Activated CD4-positive, alpha-beta T cell treated with anti-CD3 and anti-CD28 coated beads for 24 hours (primary cell): ENCODE measurements at regions not wholly inside any gene's neighbourhood (a gene's known extent, or its start where the extent isn't known, plus 50 kb on each side); places are given as distances from the start of the nearest gene placed in this dataset.

ENCODE experiments used
- DNase-seq, 2 donors: peaks; one replicate each; pipeline ENCODE4 v3.0.0-alpha.2; 2020; ENCODE audit warnings: low read depth in 2 of 2

DNA sequence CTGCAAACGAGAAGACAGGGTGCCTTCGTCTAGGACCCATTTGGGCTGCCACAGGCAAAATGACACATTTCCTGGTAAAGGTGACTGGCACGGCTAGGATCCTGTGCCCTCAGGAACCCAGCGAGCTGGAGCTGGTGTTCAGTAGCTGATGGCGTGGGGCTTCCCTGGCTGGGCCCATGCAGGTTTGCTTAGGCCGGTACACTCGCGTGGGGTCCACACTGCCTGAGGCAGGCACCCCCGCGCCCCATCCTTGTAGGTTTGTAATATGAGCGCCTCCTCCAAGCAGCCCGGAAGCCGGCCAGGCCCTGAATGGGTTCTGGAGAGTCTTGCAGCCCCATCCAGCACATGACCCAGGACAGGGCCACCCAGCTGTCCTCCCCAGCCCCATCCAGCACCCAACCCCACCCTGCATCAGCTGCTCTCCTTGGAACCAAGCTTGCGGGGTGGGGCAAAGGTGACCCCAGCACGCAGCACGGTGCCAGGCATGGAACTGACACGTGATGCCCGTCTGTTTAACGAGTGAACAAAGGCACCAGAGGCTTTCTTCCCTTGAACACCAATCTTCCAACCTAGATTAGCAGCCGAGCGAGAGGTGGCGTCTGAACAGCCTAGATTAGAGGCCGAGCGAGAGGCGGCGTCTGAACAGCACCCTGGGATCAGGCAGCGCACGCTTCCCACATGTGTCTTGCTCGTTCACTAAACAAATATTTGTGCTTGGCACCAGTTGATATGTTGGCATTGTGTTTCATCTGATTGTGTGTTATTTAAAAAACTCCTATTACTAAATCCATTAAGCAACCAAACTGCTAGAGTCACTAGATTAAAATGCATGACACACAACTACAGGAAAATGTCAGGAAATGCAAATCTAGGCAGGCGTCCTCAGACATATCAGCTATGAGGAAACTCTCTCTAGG, 112.1 kb downstream of the DLL1 start:
- no peak for DNase-seq

DNA sequence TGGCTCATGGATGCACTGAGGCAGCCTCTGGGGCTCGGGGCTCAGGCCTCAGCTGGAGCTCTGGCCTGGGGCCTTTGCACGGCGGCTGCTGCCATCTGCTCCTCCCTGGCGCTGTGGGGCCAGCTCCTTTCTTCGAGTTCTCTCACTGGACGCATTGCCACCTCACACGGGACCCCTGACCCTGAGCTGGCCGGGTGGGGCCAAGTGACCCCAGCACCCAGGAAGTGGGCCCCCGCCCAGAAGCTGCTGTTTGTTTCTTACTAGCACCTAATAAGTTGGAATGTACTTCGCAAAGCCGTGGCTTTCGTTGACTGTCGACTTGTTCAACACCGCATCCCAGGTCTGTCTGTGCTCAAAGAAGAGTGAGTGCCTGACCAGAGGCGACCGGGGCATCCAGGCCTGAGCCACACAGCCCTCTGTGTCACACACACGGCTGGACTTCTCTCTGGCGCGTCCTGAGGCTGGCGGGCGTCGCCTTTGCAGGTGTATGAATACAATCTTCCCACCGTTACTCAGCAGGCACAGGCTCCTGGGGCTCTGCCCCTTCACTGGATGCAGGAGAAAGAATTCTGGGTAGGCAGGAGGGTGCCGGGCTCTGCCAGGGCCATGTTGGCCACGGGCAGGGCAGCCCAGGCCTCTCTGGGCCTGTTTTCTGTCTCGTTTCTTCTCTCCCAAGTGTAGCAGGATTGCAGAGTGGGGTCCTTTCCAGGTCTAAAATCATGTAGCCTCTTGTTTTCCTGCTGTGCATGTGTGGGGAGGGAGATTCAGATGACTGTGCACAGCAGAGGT, 112.9 kb downstream of the DLL1 start:
- no peak for DNase-seq

- no peak for DNase-seq
These were observed 113.7 kb downstream of the DLL1 start for GRCh38 chr6:170176898-170177771.

- no peak for DNase-seq
These were observed 114.6 kb downstream of the DLL1 start for GRCh38 chr6:170176136-170176897.

GRCh38 chr6:170175644-170176135, 115.2 kb downstream of the DLL1 start:
- DNase-seq: no peak

DNA sequence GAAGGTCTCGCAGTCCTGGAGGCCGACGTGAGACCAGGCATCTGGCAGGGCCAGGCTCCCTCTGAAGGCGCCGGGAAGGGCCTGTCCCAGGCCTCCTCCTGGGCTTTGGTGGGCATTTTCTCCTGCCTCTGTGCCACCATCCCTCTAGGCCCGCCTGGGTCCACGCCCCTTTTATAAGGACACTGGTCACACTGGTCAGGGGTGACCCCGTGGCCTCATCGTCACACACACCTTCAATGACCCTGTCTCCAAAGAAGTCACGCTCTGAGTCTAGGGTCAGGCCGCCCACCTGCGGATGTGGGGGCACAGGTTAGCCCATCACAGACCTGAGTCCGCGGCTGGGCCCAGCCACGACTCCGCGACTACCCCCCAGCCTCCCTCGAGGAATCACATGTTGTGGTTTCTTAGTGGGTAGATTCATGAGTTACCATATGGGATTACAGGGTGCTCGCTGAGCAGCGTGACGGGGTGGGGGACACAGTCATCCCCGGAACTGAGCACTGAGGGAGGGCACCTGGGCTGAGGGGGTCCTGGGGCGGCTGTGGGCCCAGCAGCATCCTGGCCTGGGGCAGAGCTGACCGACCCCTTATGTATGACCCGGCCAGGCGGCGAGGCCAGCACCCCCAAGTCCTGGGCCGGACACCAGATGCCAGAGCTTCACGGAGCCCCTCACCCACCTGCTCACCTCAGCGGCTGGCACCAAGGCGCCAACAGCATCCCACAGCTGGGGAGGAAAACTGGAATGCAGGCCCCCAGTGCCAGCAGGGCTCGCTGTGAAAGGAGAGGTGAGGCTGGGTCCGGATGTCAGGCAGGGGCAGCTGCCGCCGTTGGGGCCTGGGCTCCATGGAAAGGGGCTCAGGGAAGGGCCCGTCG, 115.9 kb downstream of the DLL1 start:
- DNase-seq: no peak

DNA sequence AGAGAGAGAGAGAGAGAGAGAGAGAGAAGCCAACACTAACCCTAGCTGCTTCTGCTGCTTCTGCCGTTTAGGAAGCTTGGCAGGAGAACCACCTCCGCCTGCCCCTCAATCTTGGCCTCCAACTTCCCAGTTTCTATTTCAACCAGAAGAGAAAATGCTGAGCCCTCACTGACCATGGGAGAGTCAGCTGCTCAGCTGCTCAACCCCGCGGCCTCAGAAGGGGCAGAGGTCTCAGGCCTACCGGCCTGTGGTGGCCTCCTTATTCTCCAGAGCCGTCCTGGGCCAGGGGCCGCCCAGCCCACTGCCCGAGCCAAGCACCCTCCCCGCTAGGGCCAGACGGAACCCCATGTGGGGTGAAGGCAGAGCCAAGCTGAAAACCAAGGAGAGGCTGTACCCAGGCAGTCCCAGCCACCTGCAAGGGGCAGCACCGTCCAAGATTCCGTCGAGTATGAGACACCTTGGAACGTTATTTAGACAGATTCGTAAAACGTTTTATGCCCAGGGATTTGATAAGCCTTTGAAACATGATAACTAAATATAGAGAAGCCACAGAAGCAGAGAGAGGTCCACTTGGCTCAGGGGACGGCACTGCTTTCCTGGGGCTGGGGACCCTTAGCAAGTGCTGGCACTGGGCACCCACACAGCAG, 116.6 kb downstream of the DLL1 start:
- no peak for DNase-seq

DNA sequence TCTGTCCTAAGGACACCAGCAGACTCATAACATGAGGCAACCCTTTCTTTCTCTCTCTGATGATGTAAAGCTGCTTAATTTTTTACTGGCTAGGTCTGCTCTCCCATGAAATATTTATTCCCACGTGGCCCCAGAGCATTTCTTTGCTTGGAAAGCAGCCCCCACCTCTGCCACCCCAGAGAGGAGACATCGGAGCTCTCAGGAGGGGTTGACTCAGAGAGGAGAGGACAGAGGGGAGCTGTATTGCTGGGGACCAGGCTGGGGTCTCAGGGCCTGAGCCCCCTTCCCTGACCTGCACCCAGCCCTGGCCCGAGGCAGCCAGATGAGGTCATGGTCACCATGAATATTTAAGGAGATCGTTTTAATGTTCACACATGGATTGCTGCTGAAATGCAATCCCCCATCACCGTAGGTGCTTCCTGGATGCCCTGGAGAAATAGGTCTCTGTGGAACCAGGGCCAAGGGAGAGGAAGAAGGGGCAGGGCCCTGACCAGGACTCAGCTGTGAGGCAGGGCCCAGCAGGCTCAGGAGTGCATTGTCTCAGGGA, 117.5 kb downstream of the DLL1 start:
- DNase-seq: no peak

- DNase-seq: no peak
These were observed 118.0 kb downstream of the DLL1 start for GRCh38 chr6:170172825-170173256.

GRCh38 chr6:170172392-170172791, 118.5 kb downstream of the DLL1 start:
- no peak for DNase-seq

GRCh38 chr6:170167657-170168159, 123.2 kb downstream of the DLL1 start:
- no peak for DNase-seq

DNA sequence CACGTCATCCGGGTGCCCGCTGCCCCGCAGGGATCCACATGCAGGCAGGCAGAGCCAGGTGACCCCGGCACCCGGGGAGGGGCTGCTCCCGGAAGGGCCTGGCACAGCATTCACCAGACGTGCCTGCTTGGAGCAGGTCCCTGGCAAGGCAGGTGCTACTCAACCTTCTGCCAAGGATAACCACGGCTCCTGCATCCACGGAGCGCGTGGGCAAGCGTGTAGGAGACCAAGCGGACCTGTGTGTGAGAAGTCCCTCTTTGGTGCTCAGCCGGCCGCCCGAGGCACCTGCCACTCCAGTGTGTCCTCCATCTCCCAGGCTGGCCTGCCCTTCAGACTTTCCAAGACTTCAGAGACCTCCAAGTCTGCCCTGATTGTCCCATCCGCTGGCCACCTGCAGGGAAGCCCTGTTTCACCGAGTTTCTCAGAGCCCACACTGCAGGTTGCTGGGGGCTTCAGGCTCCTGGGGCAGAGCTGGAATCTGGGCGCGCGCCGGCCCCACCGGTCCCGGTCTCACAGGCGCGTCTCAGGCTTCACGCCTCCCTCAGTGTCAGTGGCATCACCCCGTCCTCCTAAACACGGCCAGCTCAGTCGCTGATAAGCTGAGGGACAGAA, 124.3 kb downstream of the DLL1 start:
- no peak for DNase-seq

DNA sequence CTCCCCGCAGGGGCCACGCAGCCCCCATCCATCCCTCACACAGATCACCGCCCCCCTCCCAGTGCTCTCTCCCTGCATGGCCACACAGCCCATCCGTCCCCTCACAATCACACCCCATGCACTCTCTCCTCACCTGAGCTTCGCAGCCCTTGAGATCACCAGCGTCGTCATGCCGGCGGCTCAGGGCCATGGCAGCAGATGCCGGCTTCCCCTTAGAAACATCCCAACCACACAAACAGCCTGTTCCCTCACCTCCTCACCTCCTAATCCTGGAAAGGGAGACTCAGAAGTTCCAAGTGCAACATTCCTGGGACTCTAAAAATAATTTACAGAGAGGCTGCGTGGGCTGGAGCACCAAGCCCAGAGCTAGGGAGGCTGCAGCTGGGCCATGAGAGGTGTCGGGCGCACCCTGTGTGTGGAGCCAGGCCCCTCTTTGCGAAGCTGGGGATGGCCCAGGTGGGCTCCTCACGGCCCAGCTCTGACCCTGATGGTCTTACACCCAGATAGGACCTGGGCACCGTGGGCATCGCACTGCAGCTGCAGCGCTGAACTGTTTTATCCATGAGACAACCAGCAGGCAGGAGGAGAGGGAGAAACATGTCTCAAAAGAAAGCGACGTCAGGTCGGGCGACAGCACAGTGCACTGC, 125.3 kb downstream of the DLL1 start:
- no peak for DNase-seq

DNA sequence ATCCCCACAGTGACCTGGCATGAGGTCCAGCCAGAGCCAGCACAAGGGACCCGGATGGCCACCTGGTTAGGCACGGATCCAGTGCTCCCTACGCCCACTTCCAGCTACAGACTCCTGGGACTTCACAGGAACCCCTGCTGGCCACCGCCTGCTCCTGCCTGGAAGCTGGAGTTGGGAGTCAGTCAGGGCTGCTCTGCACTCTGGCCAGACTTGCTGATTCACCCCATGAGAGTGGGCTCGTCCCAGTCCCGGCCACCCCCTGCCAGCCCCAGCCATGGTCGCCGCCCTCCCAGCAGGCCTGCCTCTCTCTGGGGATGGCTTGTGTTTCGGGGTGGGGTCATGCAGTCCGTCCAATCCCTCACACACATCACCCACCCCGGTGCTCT, 125.8 kb downstream of the DLL1 start:
- DNase-seq: no peak

DNA sequence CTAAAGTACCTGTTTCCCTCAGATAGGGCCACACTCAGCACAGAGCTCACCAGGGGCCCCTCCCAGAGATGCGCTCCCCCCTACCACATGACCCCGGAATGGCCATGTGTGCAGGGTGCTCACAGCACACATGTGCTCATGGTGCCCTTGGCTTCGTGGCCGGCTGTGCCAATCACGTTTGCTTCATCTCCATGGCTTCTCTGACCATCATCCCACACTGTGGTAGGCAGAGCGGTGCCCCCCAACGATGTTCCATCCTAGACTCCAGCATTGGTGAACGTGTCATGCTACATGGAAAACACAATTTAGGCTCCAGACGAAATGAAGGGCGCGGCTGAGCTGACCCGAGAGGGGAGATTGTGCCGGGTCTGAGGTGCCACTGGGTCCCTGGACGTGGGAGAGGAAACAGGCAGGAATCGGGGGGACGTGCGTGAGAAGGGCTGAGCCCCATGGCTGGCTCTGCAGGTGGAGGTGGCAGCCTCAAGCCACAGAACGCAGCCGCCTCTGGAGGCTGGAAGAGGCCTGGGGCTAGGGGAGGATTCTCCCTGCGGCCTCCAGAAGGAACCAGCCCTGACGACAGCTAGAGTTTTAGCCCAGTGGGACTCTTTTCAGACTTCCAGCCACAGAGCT, 126.5 kb downstream of the DLL1 start:
- no peak for DNase-seq

DNA sequence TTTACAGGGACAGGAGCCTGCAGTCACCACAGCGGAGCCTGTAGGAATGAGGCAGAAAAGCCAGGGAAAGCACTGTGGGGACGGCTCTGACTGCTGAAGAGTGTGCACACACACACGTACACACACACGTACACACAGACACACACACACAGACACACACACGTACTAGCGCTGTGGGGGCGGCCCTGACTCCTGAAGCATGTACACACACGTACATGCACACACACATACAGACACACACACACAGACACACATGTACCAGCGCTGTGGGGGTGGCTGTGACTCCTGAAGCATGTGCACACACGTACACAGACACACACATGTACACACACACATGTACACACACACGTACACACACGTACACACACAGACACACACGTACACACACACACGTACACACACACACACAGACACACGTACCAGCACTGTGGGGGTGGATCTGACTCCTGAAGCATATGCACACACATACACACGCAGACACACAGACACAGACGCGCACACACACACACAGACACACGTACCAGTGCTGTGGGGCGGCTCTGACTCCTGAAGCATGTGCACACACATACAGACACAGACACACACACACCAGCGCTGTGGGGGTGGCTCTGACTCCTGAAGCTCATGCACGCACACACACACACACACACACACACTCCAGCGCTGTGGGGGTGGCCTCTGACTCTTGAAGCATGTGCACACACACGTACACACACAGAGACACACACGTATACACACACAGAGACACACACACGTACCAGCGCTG, 127.3 kb downstream of the DLL1 start:
- no peak for DNase-seq
